Esophagus (tissue), 2 donors: ENCODE measurements at regions not wholly inside any gene's neighbourhood (a gene's known extent, or its start where the extent isn't known, plus 50 kb on each side); places are given as distances from the start of the nearest gene placed in this dataset.

Experiments
- H3K27ac ChIP-seq, 2 donors: one replicate each; pipeline ENCODE4 v1.5.1; 2013; ENCODE audit warnings: low read depth in 2 of 2, mild to moderate bottlenecking in 2 of 2, inconsistent platforms in 1 of 2, low read length in 1 of 2, moderate library complexity in 1 of 2
- H3K27me3 ChIP-seq, 2 donors: one replicate each; pipeline ENCODE4 v1.6.1; 2013; ENCODE audit warnings: low read length in 2 of 2, control low read depth in 1 of 2, mild to moderate bottlenecking in 1 of 2; ENCODE audit not compliant: insufficient read depth in 2 of 2, control insufficient read depth in 1 of 2
- H3K36me3 ChIP-seq, 2 donors: one replicate each; pipeline ENCODE4 v1.6.1; 2013; ENCODE audit warnings: low read length in 1 of 2; ENCODE audit not compliant: control insufficient read depth in 2 of 2, insufficient read depth in 2 of 2
- H3K4me1 ChIP-seq, 2 donors: one replicate each; pipeline ENCODE4 v1.6.1; 2013; ENCODE audit warnings: low read length in 1 of 2; ENCODE audit not compliant: control insufficient read depth in 2 of 2, insufficient read depth in 2 of 2
- H3K4me3 ChIP-seq, 2 donors: one replicate each; pipeline ENCODE4 v1.5.1; 2013; ENCODE audit warnings: low read length in 2 of 2, mild to moderate bottlenecking in 2 of 2, low read depth in 1 of 2, moderate library complexity in 1 of 2
- H3K9me3 ChIP-seq, 2 donors: one replicate each; pipeline ENCODE4 v1.6.1; 2013; ENCODE audit warnings: mild to moderate bottlenecking in 2 of 2, low read depth in 1 of 2, low read length in 1 of 2, moderate library complexity in 1 of 2; ENCODE audit not compliant: control insufficient read depth in 2 of 2, insufficient read depth in 1 of 2
- WGBS, 2 donors: extraction: QIAGEN DNeasy Blood & Tissue Kit; methylation state at CpG; one replicate each; pipeline ENCODE4 v1.1.7; 2013; 5-methylcytosine and 5-hydroxymethylcytosine counted together
- donor health status: healthy with polysubstance abuse.
- donor health status: Bipolar disorder and iron deficiency.

- no peak overlapping the region for H3K4me3 ChIP-seq
- no peaks in the 10 kb centered on the region for H3K36me3 ChIP-seq
- no peaks in the 10 kb centered on the region for H3K4me1 ChIP-seq
- 66 to 75% methylated on average over 2 of the region's 2 CpGs for WGBS, 2 donors
- H3K9me3 ChIP-seq: no peaks in the 10 kb centered on the region
- H3K27me3 ChIP-seq: no peaks in the 10 kb centered on the region
- no peak overlapping the region for H3K27ac ChIP-seq
Measured at GRCh38 chr5:58255970-58256369, 203.9 kb downstream of the PLK2 start.

- Histone ChIP-seq H3K9me3 (no peaks in the 10 kb centered on the region), H3K27me3 (no peaks in the 10 kb centered on the region), H3K36me3 (no peaks in the 10 kb centered on the region), H3K4me3 (no peak overlapping the region), H3K4me1 (no peaks in the 10 kb centered on the region), H3K27ac (no peak overlapping the region)
- 81 to 86% methylated on average over 1 of the region's 1 CpG for WGBS, 2 donors
Measured at GRCh38 chr5:58255386-58255785, 204.5 kb downstream of the PLK2 start.

GRCh38 chr5:58248221-58248620, 211.7 kb downstream of the PLK2 start:
- H3K4me3 ChIP-seq: no peak overlapping the region
- no peaks in the 10 kb centered on the region for H3K36me3 ChIP-seq
- H3K4me1 ChIP-seq: no peaks in the 10 kb centered on the region
- no peaks in the 10 kb centered on the region for H3K9me3 ChIP-seq
- H3K27me3 ChIP-seq: no peaks in the 10 kb centered on the region
- 92 to 94% methylated on average over 1 of the region's 1 CpG for WGBS, 2 donors
- H3K27ac ChIP-seq: no peak overlapping the region

- Histone ChIP-seq H3K27ac (no peak overlapping the region), H3K4me1 (no peaks in the 10 kb centered on the region)
Measured at GRCh38 chr5:58246461-58246944, 213.4 kb downstream of the PLK2 start.

GRCh38 chr5:58245476-58245840, 214.4 kb downstream of the PLK2 start:
- Histone ChIP-seq H3K27me3 (no peaks in the 10 kb centered on the region), H3K36me3 (no peaks in the 10 kb centered on the region), H3K9me3 (no peaks in the 10 kb centered on the region), H3K4me3 (no peak overlapping the region), H3K4me1 (no peaks in the 10 kb centered on the region), H3K27ac (no peak overlapping the region)
- 54 to 65% methylated on average over 3 of the region's 3 CpGs for WGBS, 2 donors

More at GRCh38 chr5:58246461-58246944, 213.4 kb downstream of the PLK2 start:
- Histone ChIP-seq H3K27me3 (no peaks in the 10 kb centered on the region), H3K9me3 (no peaks in the 10 kb centered on the region), H3K4me3 (no peak overlapping the region), H3K36me3 (no peaks in the 10 kb centered on the region)
- whole genome bisulfite sequencing, 2 donors: 72 to 73% methylated on average over 3 of the region's 3 CpGs

- Histone ChIP-seq H3K4me3 (no peak overlapping the region), H3K27ac (no peak overlapping the region)
Measured at GRCh38 chr5:58244819-58245475, 214.9 kb downstream of the PLK2 start.

GRCh38 chr5:58241389-58241788, 218.5 kb downstream of the PLK2 start:
- Histone ChIP-seq H3K36me3 (no peaks in the 10 kb centered on the region), H3K4me3 (no peak overlapping the region), H3K9me3 (no peaks in the 10 kb centered on the region), H3K27ac (no peak overlapping the region), H3K27me3 (no peaks in the 10 kb centered on the region), H3K4me1 (no peaks in the 10 kb centered on the region)
- 34 to 73% methylated on average over 3 of the region's 3 CpGs for WGBS, 2 donors

More at GRCh38 chr5:58244819-58245475, 214.9 kb downstream of the PLK2 start:
- Histone ChIP-seq H3K4me1 (no peaks in the 10 kb centered on the region), H3K9me3 (no peaks in the 10 kb centered on the region), H3K36me3 (no peaks in the 10 kb centered on the region), H3K27me3 (no peaks in the 10 kb centered on the region)
- WGBS, 2 donors: 71 to 73% methylated on average over 8 of the region's 8 CpGs

GRCh38 chr5:58240322-58240721, 219.6 kb downstream of the PLK2 start:
- no peak overlapping the region for H3K27ac ChIP-seq

GRCh38 chr5:58239731-58240130, 220.2 kb downstream of the PLK2 start:
- Histone ChIP-seq H3K9me3 (no peaks in the 10 kb centered on the region), H3K4me3 (no peak overlapping the region), H3K36me3 (no peaks in the 10 kb centered on the region), H3K27me3 (no peaks in the 10 kb centered on the region), H3K27ac (no peak overlapping the region), H3K4me1 (no peaks in the 10 kb centered on the region)
- WGBS, 2 donors: 79 to 81% methylated on average over 3 of the region's 3 CpGs

More at GRCh38 chr5:58240322-58240721, 219.6 kb downstream of the PLK2 start:
- Histone ChIP-seq H3K9me3 (no peaks in the 10 kb centered on the region), H3K4me3 (no peak overlapping the region), H3K4me1 (no peaks in the 10 kb centered on the region), H3K27me3 (no peaks in the 10 kb centered on the region), H3K36me3 (no peaks in the 10 kb centered on the region)
- WGBS, 2 donors: 48 to 65% methylated on average over 3 of the region's 3 CpGs

GRCh38 chr5:58239045-58239444, 220.8 kb downstream of the PLK2 start:
- H3K27ac ChIP-seq: no peak overlapping the region
- no peaks in the 10 kb centered on the region for H3K4me1 ChIP-seq
- WGBS, 2 donors: 66 to 79% methylated on average over 1 of the region's 1 CpG
- no peaks in the 10 kb centered on the region for H3K9me3 ChIP-seq
- H3K4me3 ChIP-seq: no peak overlapping the region
- no peaks in the 10 kb centered on the region for H3K27me3 ChIP-seq
- H3K36me3 ChIP-seq: no peaks in the 10 kb centered on the region
